ENCODE measurements at regions not wholly inside any gene's neighbourhood (a gene's known extent, or its start where the extent isn't known, plus 50 kb on each side); places are given as distances from the start of the nearest gene placed in this dataset.

GRCh38 chr2:176582176-176582575 lies 312.9 kb downstream of the MTX2 start:
- Histone ChIP-seq H3K4me1 (ENCODE audit: control insufficient read depth in 2 of 3, insufficient read depth in 2 of 3, low read depth in 1 of 3, low read length in 3 of 3) (peaks cover 0 to 3% (median 0%) of the 10 kb centered on the region in 3 donors), H3K9ac (ENCODE audit: low read length in 3 of 3) (no peak overlapping the region), H3K36me3 (ENCODE audit: control insufficient read depth in 2 of 3, insufficient read depth in 3 of 3, low read length in 3 of 3) (no peaks in the 10 kb centered on the region), H3K27ac (ENCODE audit: low read depth in 2 of 2, low read length in 2 of 2) (no peak overlapping the region), H3K9me3 (ENCODE audit: control insufficient read depth in 2 of 3, insufficient read depth in 1 of 3, low read length in 3 of 3) (no peaks in the 10 kb centered on the region), H3K4me3 (ENCODE audit: low read length in 3 of 3) (no peak overlapping the region), H3K27me3 (ENCODE audit: control insufficient read depth, insufficient read depth, low read length) (no peaks in the 10 kb centered on the region)
- FAIRE-seq (no peak), DNase-seq (peak in 2 of 5 donors; percentile 46 to 62)
- intact Hi-C loops (cut with DNase I), result no loop called here
- TF ChIP-seq, protein P1, sequence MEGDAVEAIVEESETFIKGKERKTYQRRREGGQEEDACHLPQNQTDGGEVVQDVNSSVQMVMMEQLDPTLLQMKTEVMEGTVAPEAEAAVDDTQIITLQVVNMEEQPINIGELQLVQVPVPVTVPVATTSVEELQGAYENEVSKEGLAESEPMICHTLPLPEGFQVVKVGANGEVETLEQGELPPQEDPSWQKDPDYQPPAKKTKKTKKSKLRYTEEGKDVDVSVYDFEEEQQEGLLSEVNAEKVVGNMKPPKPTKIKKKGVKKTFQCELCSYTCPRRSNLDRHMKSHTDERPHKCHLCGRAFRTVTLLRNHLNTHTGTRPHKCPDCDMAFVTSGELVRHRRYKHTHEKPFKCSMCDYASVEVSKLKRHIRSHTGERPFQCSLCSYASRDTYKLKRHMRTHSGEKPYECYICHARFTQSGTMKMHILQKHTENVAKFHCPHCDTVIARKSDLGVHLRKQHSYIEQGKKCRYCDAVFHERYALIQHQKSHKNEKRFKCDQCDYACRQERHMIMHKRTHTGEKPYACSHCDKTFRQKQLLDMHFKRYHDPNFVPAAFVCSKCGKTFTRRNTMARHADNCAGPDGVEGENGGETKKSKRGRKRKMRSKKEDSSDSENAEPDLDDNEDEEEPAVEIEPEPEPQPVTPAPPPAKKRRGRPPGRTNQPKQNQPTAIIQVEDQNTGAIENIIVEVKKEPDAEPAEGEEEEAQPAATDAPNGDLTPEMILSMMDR (IDR thresholded peaks at IDR 0.05; ENCODE audit: borderline replicate concordance, extremely low read depth, insufficient read depth), result no peak

DNA sequence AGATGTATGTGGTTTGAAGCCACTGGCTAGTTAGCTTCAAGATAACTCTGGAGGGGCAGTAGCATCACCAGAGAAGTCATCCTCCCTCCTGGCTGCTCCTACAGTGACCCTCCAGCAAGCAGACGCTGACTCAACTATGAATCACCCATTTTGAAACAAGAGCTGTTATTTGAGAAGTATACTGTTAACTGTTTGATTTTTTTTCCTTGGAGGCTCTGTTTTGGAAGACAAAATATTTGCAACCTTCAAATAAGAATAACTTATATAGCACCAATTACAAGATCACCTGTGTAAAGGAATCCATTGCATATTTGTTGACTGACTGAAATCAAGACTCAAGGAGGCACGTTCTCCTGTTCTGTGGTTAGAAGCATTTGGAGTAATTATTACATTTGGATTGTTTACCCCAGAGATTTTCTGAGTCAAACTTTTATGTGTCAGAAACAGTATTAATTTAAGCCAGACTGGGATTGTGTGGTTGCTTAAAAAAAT lies 313.8 kb downstream of the MTX2 start:
- peaks cover 0 to 3% (median 0%) of the 10 kb centered on the region in 3 donors for H3K4me1 ChIP-seq (ENCODE audit: control insufficient read depth in 2 of 3, insufficient read depth in 2 of 3, low read depth in 1 of 3, low read length in 3 of 3)
- intact Hi-C loops (cut with DNase I), result no loop called here
- H3K9ac ChIP-seq (ENCODE audit: low read length in 3 of 3), result no peak overlapping the region
- TF ChIP-seq, protein P1 (IDR thresholded peaks at IDR 0.05; ENCODE audit: borderline replicate concordance, extremely low read depth, insufficient read depth), result no peak
- no peaks in the 10 kb centered on the region for H3K9me3 ChIP-seq (ENCODE audit: control insufficient read depth in 2 of 3, insufficient read depth in 1 of 3, low read length in 3 of 3)
- no peaks in the 10 kb centered on the region for H3K27me3 ChIP-seq (ENCODE audit: control insufficient read depth, insufficient read depth, low read length)
- no peak for FAIRE-seq
- no peak overlapping the region for H3K4me3 ChIP-seq (ENCODE audit: low read length in 3 of 3)
- H3K27ac ChIP-seq (ENCODE audit: low read depth in 2 of 2, low read length in 2 of 2), result no peak overlapping the region
- peak in 2 of 5 donors; percentile 47 to 48 for DNase-seq
- no peaks in the 10 kb centered on the region for H3K36me3 ChIP-seq (ENCODE audit: control insufficient read depth in 2 of 3, insufficient read depth in 3 of 3, low read length in 3 of 3)

- Histone ChIP-seq H3K9ac (ENCODE audit: low read length in 3 of 3) (no peak overlapping the region), H3K4me1 (ENCODE audit: control insufficient read depth in 2 of 3, insufficient read depth in 2 of 3, low read depth in 1 of 3, low read length in 3 of 3) (peaks cover 0 to 3% (median 0%) of the 10 kb centered on the region in 3 donors), H3K27ac (ENCODE audit: low read depth in 2 of 2, low read length in 2 of 2) (no peak overlapping the region), H3K36me3 (ENCODE audit: control insufficient read depth in 2 of 3, insufficient read depth in 3 of 3, low read length in 3 of 3) (no peaks in the 10 kb centered on the region), H3K27me3 (ENCODE audit: control insufficient read depth, insufficient read depth, low read length) (no peaks in the 10 kb centered on the region), H3K4me3 (ENCODE audit: low read length in 3 of 3) (no peak overlapping the region), H3K9me3 (ENCODE audit: control insufficient read depth in 2 of 3, insufficient read depth in 1 of 3, low read length in 3 of 3) (no peaks in the 10 kb centered on the region)
- DNase-seq, result peak in 3 of 5 donors; percentile 26 to 58 (median 39)
- intact Hi-C loops (cut with DNase I), result no loop called here
- FAIRE-seq, result no peak
- TF ChIP-seq, protein P1 (IDR thresholded peaks at IDR 0.05; ENCODE audit: borderline replicate concordance, extremely low read depth, insufficient read depth), result no peak
Observed at GRCh38 chr2:176583607-176584006, 314.4 kb downstream of the MTX2 start.

DNA sequence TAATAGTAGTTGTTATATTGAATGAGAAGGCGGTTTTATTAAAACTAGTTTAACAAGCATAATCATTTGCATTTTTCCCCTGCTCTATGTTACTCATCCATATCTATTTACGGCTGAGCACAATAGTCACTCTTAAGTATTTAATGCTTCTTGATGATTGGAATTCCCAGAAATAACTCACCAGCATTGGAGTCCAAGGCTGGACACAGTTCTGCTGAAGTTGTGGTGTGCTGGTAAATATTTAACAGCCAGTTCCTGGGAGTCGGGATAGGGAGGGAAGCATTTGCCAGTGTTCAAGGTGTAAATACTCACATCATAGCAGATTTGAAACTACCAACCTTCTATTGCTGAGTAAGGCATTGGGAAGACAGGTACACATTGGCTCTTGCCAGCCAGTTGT lies 315.1 kb downstream of the MTX2 start:
- no peak overlapping the region for H3K27ac ChIP-seq (ENCODE audit: low read depth in 2 of 2, low read length in 2 of 2)
- no peak overlapping the region for H3K4me3 ChIP-seq (ENCODE audit: low read length in 3 of 3)
- peak in 3 of 5 donors; percentile 36 to 80 (median 80) for DNase-seq
- TF ChIP-seq, protein P1 (IDR thresholded peaks at IDR 0.05; ENCODE audit: borderline replicate concordance, extremely low read depth, insufficient read depth), result no peak
- no peak overlapping the region for H3K9ac ChIP-seq (ENCODE audit: low read length in 3 of 3)
- FAIRE-seq, result peak; percentile 95
- no peaks in the 10 kb centered on the region for H3K36me3 ChIP-seq (ENCODE audit: control insufficient read depth in 2 of 3, insufficient read depth in 3 of 3, low read length in 3 of 3)
- no peaks in the 10 kb centered on the region for H3K27me3 ChIP-seq (ENCODE audit: control insufficient read depth, insufficient read depth, low read length)
- intact Hi-C loops (cut with DNase I), result no loop called here
- H3K4me1 ChIP-seq (ENCODE audit: control insufficient read depth in 2 of 3, insufficient read depth in 2 of 3, low read depth in 1 of 3, low read length in 3 of 3), result peaks cover 0 to 3% (median 0%) of the 10 kb centered on the region in 3 donors
- H3K9me3 ChIP-seq (ENCODE audit: control insufficient read depth in 2 of 3, insufficient read depth in 1 of 3, low read length in 3 of 3), result no peaks in the 10 kb centered on the region
